HK-2 (cell line): ENCODE measurements at regions not wholly inside any gene's neighbourhood (a gene's known extent, or its start where the extent isn't known, plus 50 kb on each side); places are given as distances from the start of the nearest gene placed in this dataset.
"Not testable (repeated sequence)": the region's sequence is repeated elsewhere in the genome, so short reads cannot be mapped to it uniquely, and the experiment has no call there.

Experiments used
- DNase-seq: peaks from one replicate; pipeline ENCODE4 v3.0.0-alpha.2; 2018; ENCODE audit not compliant: unreplicated experiment

- DNase-seq, result not testable (repeated sequence)
These were observed 468.8 kb downstream of the TMEM121 start for GRCh38 chr14:105995011-105995710.

GRCh38 chr14:105998597-105998996 is 472.2 kb downstream of the TMEM121 start:
- not testable (repeated sequence) for DNase-seq

GRCh38 chr14:105999361-106000028 is 473.1 kb downstream of the TMEM121 start:
- DNase-seq, result peak; percentile 4

GRCh38 chr14:106000029-106000511 is 473.7 kb downstream of the TMEM121 start:
- DNase-seq, result not testable (repeated sequence)

GRCh38 chr14:106001277-106001676 is 474.9 kb downstream of the TMEM121 start:
- DNase-seq, result not testable (repeated sequence)

- no peak for DNase-seq
These were observed 477.0 kb downstream of the TMEM121 start for GRCh38 chr14:106003351-106003750.

GRCh38 chr14:106004937-106005795 is 478.8 kb downstream of the TMEM121 start:
- DNase-seq, result not testable (repeated sequence)

GRCh38 chr14:106006043-106006442 is 479.7 kb downstream of the TMEM121 start:
- not testable (repeated sequence) for DNase-seq

- DNase-seq, result not testable (repeated sequence)
These were observed 480.3 kb downstream of the TMEM121 start for GRCh38 chr14:106006716-106007115.

- no peak for DNase-seq
These were observed 484.4 kb downstream of the TMEM121 start for GRCh38 chr14:106010783-106011182.

GRCh38 chr14:106011631-106012360 is 485.4 kb downstream of the TMEM121 start:
- peak; percentile 60 for DNase-seq

GRCh38 chr14:106012361-106012725 is 486.0 kb downstream of the TMEM121 start:
- not testable (repeated sequence) for DNase-seq

GRCh38 chr14:106013879-106014376 is 487.5 kb downstream of the TMEM121 start:
- no peak for DNase-seq

- DNase-seq, result not testable (repeated sequence)
These were observed 491.6 kb downstream of the TMEM121 start for GRCh38 chr14:106017952-106018351.

GRCh38 chr14:106021832-106022231 is 495.4 kb downstream of the TMEM121 start:
- no peak for DNase-seq

- DNase-seq, result not testable (repeated sequence)
These were observed 496.3 kb downstream of the TMEM121 start for GRCh38 chr14:106022648-106023047.

- DNase-seq, result no peak
These were observed 497.0 kb downstream of the TMEM121 start for GRCh38 chr14:106023411-106023810.

GRCh38 chr14:106024983-106025604 is 498.7 kb downstream of the TMEM121 start:
- no peak for DNase-seq

- no peak for DNase-seq
These were observed 499.6 kb downstream of the TMEM121 start for GRCh38 chr14:106026026-106026425.

- not testable (repeated sequence) for DNase-seq
These were observed 501.4 kb downstream of the TMEM121 start for GRCh38 chr14:106027759-106028158.

- no peak for DNase-seq
These were observed 503.6 kb downstream of the TMEM121 start for GRCh38 chr14:106029959-106030358.
